DMS53 treated with DMSO at 0.1 percent for 48 hours (cell line): ENCODE measurements at regions not wholly inside any gene's neighbourhood (a gene's known extent, or its start where the extent isn't known, plus 50 kb on each side); places are given as distances from the start of the nearest gene placed in this dataset.

ENCODE experiments used
- DNase-seq: peaks from one replicate; lab custom pipeline; 2025; ENCODE audit not compliant: unreplicated experiment; lab: John Stamatoyannopoulos, UW

- no peak for DNase-seq
Observed at GRCh38 chr9:88691091-88691490, 156.1 kb downstream of the NXNL2 start.

GRCh38 chr9:88691811-88692210 is 156.8 kb downstream of the NXNL2 start:
- DNase-seq: no peak

GRCh38 chr9:88692827-88693226 is 157.8 kb downstream of the NXNL2 start:
- no peak for DNase-seq

- no peak for DNase-seq
Observed at GRCh38 chr9:88694625-88695024, 159.6 kb downstream of the NXNL2 start.

GRCh38 chr9:88696501-88696900 is 161.5 kb downstream of the NXNL2 start:
- no peak for DNase-seq

- DNase-seq: no peak
Observed at GRCh38 chr9:88697764-88698432, 162.9 kb downstream of the NXNL2 start.

- no peak for DNase-seq
Observed at GRCh38 chr9:88702985-88703384, 168.0 kb downstream of the NXNL2 start.

- no peak for DNase-seq
Observed at GRCh38 chr9:88706193-88707113, 171.5 kb downstream of the NXNL2 start.

- DNase-seq: no peak
Observed at GRCh38 chr9:88710449-88710848, 175.5 kb downstream of the NXNL2 start.

GRCh38 chr9:88711719-88712118 is 176.7 kb downstream of the NXNL2 start:
- DNase-seq: no peak

- no peak for DNase-seq
Observed at GRCh38 chr9:88712484-88712883, 177.5 kb downstream of the NXNL2 start.

- DNase-seq: no peak
Observed at GRCh38 chr9:88713010-88713409, 178.0 kb downstream of the NXNL2 start.

- DNase-seq: no peak
Observed at GRCh38 chr9:88716596-88717290, 181.8 kb downstream of the NXNL2 start.

- DNase-seq: no peak
Observed at GRCh38 chr9:88721025-88721424, 186.0 kb downstream of the NXNL2 start.

- no peak for DNase-seq
Observed at GRCh38 chr9:88721495-88722279, 186.7 kb downstream of the NXNL2 start.

- no peak for DNase-seq
Observed at GRCh38 chr9:88722753-88723152, 187.8 kb downstream of the NXNL2 start.

GRCh38 chr9:88723751-88724150 is 188.8 kb downstream of the NXNL2 start:
- no peak for DNase-seq

GRCh38 chr9:88724331-88724730 is 189.4 kb downstream of the NXNL2 start:
- no peak for DNase-seq

GRCh38 chr9:88725300-88726019 is 190.5 kb downstream of the NXNL2 start:
- no peak for DNase-seq

GRCh38 chr9:88726803-88727202 is 191.8 kb downstream of the NXNL2 start:
- no peak for DNase-seq
